K562 (cell line): ENCODE measurements at regions not wholly inside any gene's neighbourhood (a gene's known extent, or its start where the extent isn't known, plus 50 kb on each side); places are given as distances from the start of the nearest gene placed in this dataset.

Source experiments
- ATAC-seq: fragments of 200-7000 bp; cut with Tn5 transposase; 3 replicates; pipeline ENCODE4 v1.9.1; 2020; ENCODE audit warnings: moderate library complexity
- BruUV-seq: library from RNA; stranded (reverse); fragments of 400-500 nt; replicated peaks from 2 replicates; lab custom pipeline; 2021; lab: Mats Ljungman, UMichigan
- CTCF ChIA-PET: fragments of 300-600 bp; formaldehyde crosslinking; extraction: SDS; loops from one replicate; lab custom pipeline; 2021; ENCODE audit warnings: low intra/inter-chr PET ratio; lab: Yijun Ruan, JAX
- POLR2A ChIA-PET: fragments of 300-600, 350-650 bp; sonication (Branson Sonifier 250); formaldehyde crosslinking; extraction: SDS; loops from one replicate; lab custom pipeline; 2021; ENCODE audit warnings: antibody characterized with exemption, inconsistent platforms; lab: Yijun Ruan, JAX
- DNase-seq, 4 experiments: peaks; one replicate each; pipeline versions ENCODE4 v3.0.0 to v3.0.0-alpha.2; 2011 to 2018; ENCODE audit warnings: low spot score in 3 of 4, mixed read lengths in 3 of 4; ENCODE audit errors: extremely low read depth in 1 of 4
- FAIRE-seq: peaks from 2 replicates; lab custom pipeline; 2011; peaks lifted over from hg19 to GRCh38; lab: Jason Lieb, UNC
- H2AFZ ChIP-seq: 2 replicates; pipeline ENCODE4 v1.6.0; 2011; ENCODE audit warnings: low read depth, low read length, control low read depth, inconsistent platforms
- H3K27ac ChIP-seq: fragments of 200-600 bp; 3 replicates; pipeline ENCODE4 v1.8.0; 2011; ENCODE audit warnings: low read depth, mild to moderate bottlenecking, control low read depth, inconsistent platforms, low read length, moderate library complexity, mixed read lengths; ENCODE audit errors: extremely low read depth
- H3K27me3 ChIP-seq, 2 experiments: fragments of 300-600 bp in 1 of 2; 2 replicates in 1 of 2; 3 replicates in 1 of 2; pipeline versions ENCODE4 v1.6.0 to v1.8.0; 2011; ENCODE audit warnings: inconsistent platforms in 2 of 2, low read length in 2 of 2, mild to moderate bottlenecking in 1 of 2, mixed read lengths in 1 of 2, moderate library complexity in 1 of 2; ENCODE audit not compliant: control insufficient read depth in 2 of 2, insufficient read depth in 2 of 2
- H3K36me3 ChIP-seq: fragments of 300-600 bp; 3 replicates; pipeline ENCODE4 v1.8.0; 2011; ENCODE audit warnings: mild to moderate bottlenecking, low read length, inconsistent platforms; ENCODE audit not compliant: control insufficient read depth, insufficient read depth
- H3K4me1 ChIP-seq, 2 experiments: fragments of 200-600 bp in 1 of 2; replicated peaks in 1 of 2; 2 replicates in 1 of 2; 3 replicates in 1 of 2; pipeline versions ENCODE4 v1.5.1 to v1.8.0; 2011; ENCODE audit warnings: inconsistent platforms in 2 of 2, low read length in 2 of 2, mild to moderate bottlenecking in 1 of 2, mixed read lengths in 1 of 2, moderate library complexity in 1 of 2; ENCODE audit not compliant: control insufficient read depth in 2 of 2, insufficient read depth in 2 of 2
- H3K4me2 ChIP-seq: 2 replicates; pipeline ENCODE4 v1.6.1; 2011; ENCODE audit warnings: low read length, control low read depth, inconsistent platforms, mixed read lengths; ENCODE audit not compliant: insufficient read depth
- H3K4me3 ChIP-seq: fragments of 200-600 bp; sonication (generic), shearing (Covaris generic); 2 replicates; pipeline ENCODE4 v1.5.1; 2016; ENCODE audit warnings: control low read depth, inconsistent platforms
- H3K79me2 ChIP-seq: fragments of 200-600 bp; 3 replicates; pipeline ENCODE4 v1.8.0; 2011; ENCODE audit warnings: low read length, inconsistent platforms; ENCODE audit not compliant: control insufficient read depth, insufficient read depth
- H3K9ac ChIP-seq, 2 experiments: 2 replicates each; pipeline versions ENCODE4 v1.6.0 to v1.6.1; 2011; ENCODE audit warnings: low read depth in 2 of 2, low read length in 2 of 2, control low read depth in 1 of 2, inconsistent platforms in 1 of 2, mild to moderate bottlenecking in 1 of 2, mixed read lengths in 1 of 2; ENCODE audit not compliant: insufficient read depth in 1 of 2
- H3K9me1 ChIP-seq: one replicate; pipeline ENCODE4 v1.6.0; 2011; ENCODE audit warnings: inconsistent platforms, mild to moderate bottlenecking, low read length, moderate library complexity; ENCODE audit not compliant: control insufficient read depth, insufficient read depth
- H3K9me3 ChIP-seq: replicated peaks from 2 replicates; pipeline ENCODE4 v1.5.1; 2011; ENCODE audit warnings: low read depth, low read length, inconsistent platforms; ENCODE audit not compliant: control insufficient read depth, insufficient read depth
- H4K20me1 ChIP-seq: replicated peaks from 2 replicates; pipeline ENCODE4 v1.6.1; 2011; ENCODE audit warnings: low read length, inconsistent platforms, mixed read lengths; ENCODE audit not compliant: control insufficient read depth, insufficient read depth
- CGGBP1 ChIP-seq: fragments of 250-450 bp; sonication (Bioruptor Pico); IDR thresholded peaks from 2 replicates; pipeline ENCODE4 v1.9.0; 2021; ENCODE audit warnings: mild to moderate bottlenecking
- HNRNPK ChIP-seq: fragments of 200-400 bp; formaldehyde crosslinking; IDR thresholded peaks from one replicate; pipeline ENCODE4 v1.6.1; 2018; ENCODE audit warnings: mild to moderate bottlenecking, low read depth, low read length; ENCODE audit not compliant: poor library complexity, severe bottlenecking
- ILK ChIP-seq: fragments of 450-650 bp; IDR thresholded peaks from 2 replicates; pipeline ENCODE4 v1.6.1; 2016; ENCODE audit warnings: missing genetic modification characterization, low read depth, mild to moderate bottlenecking, missing compliant biosample characterization, moderate library complexity, borderline replicate concordance
- JUN ChIP-seq, 2 experiments: sonication (generic) in 1 of 2; formaldehyde crosslinking in 1 of 2; IDR thresholded peaks; 2 replicates each; pipeline versions ENCODE4 v1.6.1 to v1.8.0; 2012 to 2022; ENCODE audit warnings: borderline replicate concordance in 2 of 2, mild to moderate bottlenecking in 2 of 2, improper control_type of control experiment in 1 of 2, low read depth in 1 of 2, low read length in 1 of 2, missing genetic modification reagents in 1 of 2
- TRIM28 ChIP-seq: fragments of 450-650 bp; IDR thresholded peaks from 2 replicates; pipeline ENCODE4 v1.6.1; 2017
- ZBTB17 ChIP-seq: fragments of 450-650 bp; formaldehyde crosslinking; IDR thresholded peaks from 2 replicates; pipeline ENCODE4 v1.4.0; 2020; ENCODE audit warnings: mild to moderate bottlenecking
- ZBTB43 ChIP-seq: sonication (generic); formaldehyde crosslinking; IDR thresholded peaks from 2 replicates; pipeline ENCODE4 v1.8.0; 2023; ENCODE audit warnings: mild to moderate bottlenecking, missing genetic modification reagents
- ZNF277 ChIP-seq: fragments of 250-450 bp; sonication (Bioruptor Pico); IDR thresholded peaks from 2 replicates; pipeline ENCODE4 v1.8.0; 2022; ENCODE audit warnings: inconsistent platforms, mild to moderate bottlenecking, moderate library complexity, borderline replicate concordance
- ZNF444 ChIP-seq: fragments of 250-450 bp; sonication (Bioruptor Pico); IDR thresholded peaks from 2 replicates; pipeline ENCODE4 v1.4.0; 2020; ENCODE audit warnings: mild to moderate bottlenecking, moderate library complexity
- WGBS: fragments of 100-300 bp; shearing (Covaris generic); methylation state at CpG from one replicate; pipeline ENCODE4 v1.1.6; 2016; ENCODE audit warnings: low coverage, mixed read lengths; ENCODE audit not compliant: insufficient coverage; ENCODE audit errors: missing lambda C conversion rate; 5-methylcytosine and 5-hydroxymethylcytosine counted together
- in situ Hi-C: fragments of 300-500 bp; cut with MboI; formaldehyde crosslinking; loops from 4 replicates; pipeline ENCODE4 v1.15.0; 2018; ENCODE audit warnings: inconsistent platforms, mixed read lengths
- intact Hi-C: fragments of 100-400 bp; cut with micrococcal nuclease; formaldehyde crosslinking; loops from 2 replicates; pipeline ENCODE4 v1.14.2; 2022
- TF ChIP-seq, protein P1 (sequence below): fragments of 200-800 bp; sonication (Bioruptor generic); IDR thresholded peaks from 2 replicates; pipeline ENCODE4 v1.6.1; 2017; ENCODE audit warnings: missing genetic modification characterization, missing compliant biosample characterization
- TF ChIP-seq, protein P2 (sequence below), 2 experiments: fragments of 450-650 bp in 1 of 2; sonication (generic) in 1 of 2; formaldehyde crosslinking; conservative IDR thresholded peaks; 2 replicates each; pipeline versions ENCODE4 v1.4.0 to v1.8.1; 2020 to 2022; ENCODE audit warnings: mild to moderate bottlenecking in 1 of 2, missing genetic modification reagents in 1 of 2
- TF ChIP-seq, protein P3 (sequence below): fragments of 450-650 bp; IDR thresholded peaks from 2 replicates; pipeline ENCODE4 v1.6.1; 2016

DNA sequence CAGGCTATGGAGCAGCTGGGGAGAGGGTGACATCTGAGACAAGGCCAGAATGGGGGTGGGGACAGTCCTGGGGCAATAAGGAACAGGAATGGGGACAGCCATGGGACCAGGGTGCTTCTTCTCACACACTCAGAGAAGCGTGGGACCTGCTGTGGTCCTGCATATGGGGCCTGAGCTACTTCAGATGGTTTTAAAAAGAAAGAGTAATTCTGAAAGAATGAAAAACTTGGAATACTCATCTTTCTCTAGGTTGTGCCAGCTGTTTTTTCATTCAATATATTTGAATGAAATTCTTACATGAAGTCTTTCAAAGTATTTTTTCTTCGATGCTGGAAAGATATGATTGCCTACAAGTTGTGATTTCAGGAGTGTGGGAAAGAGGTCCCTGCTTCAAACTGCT lies 227.5 kb upstream of the APCDD1 start:
- Histone ChIP-seq H3K4me3 (no peak overlapping the region), H3K36me3 (no peaks in the 10 kb centered on the region), H4K20me1 (no peaks in the 10 kb centered on the region), H3K9me1 (no peaks in the 10 kb centered on the region), H3K4me1 (no peaks in the 10 kb centered on the region), H3K9me3 (no peaks in the 10 kb centered on the region), H3K27ac (no peak overlapping the region), H3K9ac (no peak overlapping the region), H2AFZ (no peak overlapping the region), H3K27me3 (no peaks in the 10 kb centered on the region), H3K79me2 (no peaks in the 10 kb centered on the region), H3K4me2 (no peak overlapping the region)
- POLR2A ChIA-PET: no interaction called here
- in situ Hi-C loops: no loop called here
- intact Hi-C loops: no loop called here
- WGBS: 0% methylated on average over 2 of the region's 2 CpGs
- TF ChIP-seq ZBTB17 (CRISPR knock-in tag): no peak
- no peak for TF ChIP-seq ZNF277 (CRISPR knock-in tag)
- TF ChIP-seq ILK: no peak
- TF ChIP-seq, protein P1, sequence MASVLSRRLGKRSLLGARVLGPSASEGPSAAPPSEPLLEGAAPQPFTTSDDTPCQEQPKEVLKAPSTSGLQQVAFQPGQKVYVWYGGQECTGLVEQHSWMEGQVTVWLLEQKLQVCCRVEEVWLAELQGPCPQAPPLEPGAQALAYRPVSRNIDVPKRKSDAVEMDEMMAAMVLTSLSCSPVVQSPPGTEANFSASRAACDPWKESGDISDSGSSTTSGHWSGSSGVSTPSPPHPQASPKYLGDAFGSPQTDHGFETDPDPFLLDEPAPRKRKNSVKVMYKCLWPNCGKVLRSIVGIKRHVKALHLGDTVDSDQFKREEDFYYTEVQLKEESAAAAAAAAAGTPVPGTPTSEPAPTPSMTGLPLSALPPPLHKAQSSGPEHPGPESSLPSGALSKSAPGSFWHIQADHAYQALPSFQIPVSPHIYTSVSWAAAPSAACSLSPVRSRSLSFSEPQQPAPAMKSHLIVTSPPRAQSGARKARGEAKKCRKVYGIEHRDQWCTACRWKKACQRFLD: no peak
- no peak for TF ChIP-seq ZBTB43 (CRISPR knock-in tag)
- TF ChIP-seq ZNF444 (CRISPR knock-in tag): no peak
- no peak for TF ChIP-seq JUN (IDR thresholded peaks at IDR 0.05; ENCODE audit: borderline replicate concordance, low read depth, low read length)
- no peak for TF ChIP-seq JUN (CRISPR knock-in tag; IDR thresholded peaks at IDR 0.05; ENCODE audit: borderline replicate concordance)
- TF ChIP-seq TRIM28: no peak
- TF ChIP-seq CGGBP1 (CRISPR knock-in tag): no peak
- TF ChIP-seq, protein P2, sequence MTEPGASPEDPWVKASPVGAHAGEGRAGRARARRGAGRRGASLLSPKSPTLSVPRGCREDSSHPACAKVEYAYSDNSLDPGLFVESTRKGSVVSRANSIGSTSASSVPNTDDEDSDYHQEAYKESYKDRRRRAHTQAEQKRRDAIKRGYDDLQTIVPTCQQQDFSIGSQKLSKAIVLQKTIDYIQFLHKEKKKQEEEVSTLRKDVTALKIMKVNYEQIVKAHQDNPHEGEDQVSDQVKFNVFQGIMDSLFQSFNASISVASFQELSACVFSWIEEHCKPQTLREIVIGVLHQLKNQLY (CRISPR knock-in tag; conservative IDR thresholded peaks at IDR 0.05): no peak
- TF ChIP-seq, protein P3, sequence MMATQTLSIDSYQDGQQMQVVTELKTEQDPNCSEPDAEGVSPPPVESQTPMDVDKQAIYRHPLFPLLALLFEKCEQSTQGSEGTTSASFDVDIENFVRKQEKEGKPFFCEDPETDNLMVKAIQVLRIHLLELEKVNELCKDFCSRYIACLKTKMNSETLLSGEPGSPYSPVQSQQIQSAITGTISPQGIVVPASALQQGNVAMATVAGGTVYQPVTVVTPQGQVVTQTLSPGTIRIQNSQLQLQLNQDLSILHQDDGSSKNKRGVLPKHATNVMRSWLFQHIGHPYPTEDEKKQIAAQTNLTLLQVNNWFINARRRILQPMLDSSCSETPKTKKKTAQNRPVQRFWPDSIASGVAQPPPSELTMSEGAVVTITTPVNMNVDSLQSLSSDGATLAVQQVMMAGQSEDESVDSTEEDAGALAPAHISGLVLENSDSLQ: no peak
- TF ChIP-seq HNRNPK: no peak
- DNase-seq (no peak), FAIRE-seq (no peak), ATAC-seq (no peak)
- CTCF ChIA-PET: interaction anchor here (0.6 kb wide), 1 partner anchor 297 kb away, joined by 4 read pairs; no protein-coding TSS in a partner anchor
- BruUV-seq: no TSS peak
